ENCODE measurements at regions not wholly inside any gene's neighbourhood (a gene's known extent, or its start where the extent isn't known, plus 50 kb on each side); places are given as distances from the start of the nearest gene placed in this dataset.

DNA sequence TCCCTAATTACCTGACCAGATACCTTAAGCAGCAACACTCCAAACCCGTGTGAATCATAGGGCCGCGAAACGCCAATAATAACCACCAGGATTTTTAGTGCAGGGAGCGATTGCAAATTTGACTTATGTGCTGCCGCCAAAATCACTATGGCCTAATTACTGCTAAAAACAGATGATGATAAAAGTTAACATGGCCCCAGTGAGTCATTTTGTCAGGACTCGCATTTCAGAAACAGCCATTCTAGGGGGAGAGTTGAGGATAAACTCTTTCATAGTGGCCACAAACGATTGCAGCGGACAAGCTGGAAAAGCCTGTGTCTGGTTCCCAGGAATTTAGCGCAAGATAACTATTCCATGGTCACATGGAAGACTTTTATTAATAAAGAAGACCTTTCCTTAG is 103.4 kb downstream of the HLX start:
- TF ChIP-seq, protein P1, sequence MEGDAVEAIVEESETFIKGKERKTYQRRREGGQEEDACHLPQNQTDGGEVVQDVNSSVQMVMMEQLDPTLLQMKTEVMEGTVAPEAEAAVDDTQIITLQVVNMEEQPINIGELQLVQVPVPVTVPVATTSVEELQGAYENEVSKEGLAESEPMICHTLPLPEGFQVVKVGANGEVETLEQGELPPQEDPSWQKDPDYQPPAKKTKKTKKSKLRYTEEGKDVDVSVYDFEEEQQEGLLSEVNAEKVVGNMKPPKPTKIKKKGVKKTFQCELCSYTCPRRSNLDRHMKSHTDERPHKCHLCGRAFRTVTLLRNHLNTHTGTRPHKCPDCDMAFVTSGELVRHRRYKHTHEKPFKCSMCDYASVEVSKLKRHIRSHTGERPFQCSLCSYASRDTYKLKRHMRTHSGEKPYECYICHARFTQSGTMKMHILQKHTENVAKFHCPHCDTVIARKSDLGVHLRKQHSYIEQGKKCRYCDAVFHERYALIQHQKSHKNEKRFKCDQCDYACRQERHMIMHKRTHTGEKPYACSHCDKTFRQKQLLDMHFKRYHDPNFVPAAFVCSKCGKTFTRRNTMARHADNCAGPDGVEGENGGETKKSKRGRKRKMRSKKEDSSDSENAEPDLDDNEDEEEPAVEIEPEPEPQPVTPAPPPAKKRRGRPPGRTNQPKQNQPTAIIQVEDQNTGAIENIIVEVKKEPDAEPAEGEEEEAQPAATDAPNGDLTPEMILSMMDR (IDR thresholded peaks at IDR 0.05; ENCODE audit: low read length) = no peak
- TF ChIP-seq EZH2 (IDR thresholded peaks at IDR 0.05; ENCODE audit: borderline replicate concordance, low read length) = no peak
